ENCODE measurements at regions not wholly inside any gene's neighbourhood (a gene's known extent, or its start where the extent isn't known, plus 50 kb on each side); places are given as distances from the start of the nearest gene placed in this dataset.

DNA sequence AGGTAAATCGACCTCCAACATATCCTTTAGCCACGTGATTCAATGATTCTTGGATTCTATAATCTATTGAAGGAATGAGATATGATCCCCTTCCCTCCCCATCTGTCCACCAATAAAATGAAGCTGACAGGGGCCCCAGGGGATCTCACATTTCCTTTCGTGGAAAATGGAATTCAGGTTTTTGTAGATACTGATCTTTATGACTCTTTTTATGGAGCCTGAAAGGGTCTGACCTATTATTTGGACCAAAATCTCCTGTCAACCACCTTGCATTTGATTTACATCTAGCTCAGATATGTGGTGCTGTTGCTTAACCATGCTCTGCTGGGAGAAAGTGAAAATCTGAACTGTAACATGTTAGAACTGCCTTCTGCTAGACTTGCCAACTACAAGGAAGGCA lies 234.0 kb upstream of the CXCL12 start:
- TF ChIP-seq, protein P1, sequence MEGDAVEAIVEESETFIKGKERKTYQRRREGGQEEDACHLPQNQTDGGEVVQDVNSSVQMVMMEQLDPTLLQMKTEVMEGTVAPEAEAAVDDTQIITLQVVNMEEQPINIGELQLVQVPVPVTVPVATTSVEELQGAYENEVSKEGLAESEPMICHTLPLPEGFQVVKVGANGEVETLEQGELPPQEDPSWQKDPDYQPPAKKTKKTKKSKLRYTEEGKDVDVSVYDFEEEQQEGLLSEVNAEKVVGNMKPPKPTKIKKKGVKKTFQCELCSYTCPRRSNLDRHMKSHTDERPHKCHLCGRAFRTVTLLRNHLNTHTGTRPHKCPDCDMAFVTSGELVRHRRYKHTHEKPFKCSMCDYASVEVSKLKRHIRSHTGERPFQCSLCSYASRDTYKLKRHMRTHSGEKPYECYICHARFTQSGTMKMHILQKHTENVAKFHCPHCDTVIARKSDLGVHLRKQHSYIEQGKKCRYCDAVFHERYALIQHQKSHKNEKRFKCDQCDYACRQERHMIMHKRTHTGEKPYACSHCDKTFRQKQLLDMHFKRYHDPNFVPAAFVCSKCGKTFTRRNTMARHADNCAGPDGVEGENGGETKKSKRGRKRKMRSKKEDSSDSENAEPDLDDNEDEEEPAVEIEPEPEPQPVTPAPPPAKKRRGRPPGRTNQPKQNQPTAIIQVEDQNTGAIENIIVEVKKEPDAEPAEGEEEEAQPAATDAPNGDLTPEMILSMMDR (IDR thresholded peaks at IDR 0.05) = no peak
- H3K4me3 Mint-ChIP-seq = no peak overlapping the region
- no peaks in the 10 kb centered on the region for H3K36me3 ChIP-seq (ENCODE audit: control insufficient read depth, insufficient read depth, low read length)
- no peaks in the 10 kb centered on the region for H3K4me1 Mint-ChIP-seq
- no peaks in the 10 kb centered on the region for H3K9me3 ChIP-seq (ENCODE audit: control insufficient read depth, insufficient read depth, low read length)
- H3K27me3 Mint-ChIP-seq (ENCODE audit: low read depth in 2 of 2) = no peaks in the 10 kb centered on the region
- no peak overlapping the region for H3K4me3 ChIP-seq (ENCODE audit: low read length)
- 67% methylated on average over 1 of the region's 3 CpGs for WGBS (ENCODE audit: insufficient coverage)
- no peak for DNase-seq
- no peak for ATAC-seq
- no peaks in the 10 kb centered on the region for H3K27me3 ChIP-seq (ENCODE audit: control insufficient read depth, insufficient read depth, low read length)
- no peak overlapping the region for H3K27ac Mint-ChIP-seq
- H3K9me3 Mint-ChIP-seq = peaks cover 3 to 6% of the 10 kb centered on the region in 2 donors
- intact Hi-C loops (cut with micrococcal nuclease) = no loop called here
- H3K36me3 Mint-ChIP-seq = no peaks in the 10 kb centered on the region
- H3K27ac ChIP-seq (ENCODE audit: low read length) = no peak overlapping the region
- no peaks in the 10 kb centered on the region for H3K4me1 ChIP-seq (ENCODE audit: control insufficient read depth, insufficient read depth, low read length)

DNA sequence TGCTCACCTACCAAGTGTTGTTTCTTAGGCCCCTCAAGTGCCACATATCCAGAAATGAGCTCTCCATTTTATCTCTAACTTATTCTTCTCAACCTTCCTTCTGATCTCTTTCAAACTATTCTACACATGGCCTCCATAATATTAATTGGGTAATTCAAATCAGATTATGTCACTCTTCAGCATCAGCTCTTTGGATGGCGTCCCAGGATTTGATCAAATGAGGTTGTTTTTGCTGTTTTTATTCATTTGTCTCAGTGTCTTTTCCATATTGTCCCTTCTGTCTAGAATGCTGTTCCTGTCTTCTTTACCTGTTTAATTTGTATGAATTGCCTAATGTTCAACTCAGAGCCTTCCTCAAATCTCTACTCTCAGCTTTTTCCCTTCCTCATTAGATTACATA lies 234.6 kb upstream of the CXCL12 start:
- TF ChIP-seq, protein P1 (IDR thresholded peaks at IDR 0.05) = no peak
- ATAC-seq (no peak), DNase-seq (no peak)
- Mint-ChIP-seq H3K36me3 (no peaks in the 10 kb centered on the region), H3K4me1 (no peaks in the 10 kb centered on the region), H3K27ac (no peak overlapping the region), H3K4me3 (no peak overlapping the region), H3K27me3 (ENCODE audit: low read depth in 2 of 2) (no peaks in the 10 kb centered on the region), H3K9me3 (peaks cover 3 to 6% of the 10 kb centered on the region in 2 donors)
- no peaks in the 10 kb centered on the region for H3K27me3 ChIP-seq (ENCODE audit: control insufficient read depth, insufficient read depth, low read length)
- no peaks in the 10 kb centered on the region for H3K4me1 ChIP-seq (ENCODE audit: control insufficient read depth, insufficient read depth, low read length)
- no peaks in the 10 kb centered on the region for H3K9me3 ChIP-seq (ENCODE audit: control insufficient read depth, insufficient read depth, low read length)
- intact Hi-C loops (cut with micrococcal nuclease) = no loop called here
- 0% methylated on average over 1 of the region's 1 CpG for WGBS (ENCODE audit: insufficient coverage)
- H3K36me3 ChIP-seq (ENCODE audit: control insufficient read depth, insufficient read depth, low read length) = no peaks in the 10 kb centered on the region
- H3K27ac ChIP-seq (ENCODE audit: low read length) = no peak overlapping the region
- H3K4me3 ChIP-seq (ENCODE audit: low read length) = no peak overlapping the region

DNA sequence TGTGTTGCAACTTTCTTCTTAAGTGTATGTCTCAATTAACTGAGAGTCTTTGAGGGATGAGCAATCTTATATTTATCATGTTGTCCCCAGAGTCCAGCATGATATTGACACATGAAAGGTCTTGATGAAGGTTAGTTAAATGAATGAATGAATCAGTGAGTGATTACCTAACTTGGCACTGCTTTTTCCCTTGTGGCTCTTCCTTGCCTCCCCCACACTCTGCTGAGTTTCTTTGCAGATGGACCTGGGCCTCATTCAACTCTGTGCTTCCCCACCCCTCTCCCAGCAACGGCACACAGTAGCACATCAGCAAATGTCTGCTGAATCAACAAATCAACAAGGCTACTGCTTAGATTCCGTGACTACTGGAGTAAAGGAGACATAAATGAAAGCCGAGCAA lies 235.1 kb upstream of the CXCL12 start:
- intact Hi-C loops (cut with micrococcal nuclease) = no loop called here
- no peaks in the 10 kb centered on the region for H3K9me3 ChIP-seq (ENCODE audit: control insufficient read depth, insufficient read depth, low read length)
- no peaks in the 10 kb centered on the region for H3K27me3 Mint-ChIP-seq (ENCODE audit: low read depth in 2 of 2)
- H3K27me3 ChIP-seq (ENCODE audit: control insufficient read depth, insufficient read depth, low read length) = no peaks in the 10 kb centered on the region
- 69% methylated on average over 3 of the region's 3 CpGs for WGBS (ENCODE audit: insufficient coverage)
- TF ChIP-seq, protein P1 (IDR thresholded peaks at IDR 0.05) = no peak
- H3K27ac Mint-ChIP-seq = no peak overlapping the region
- no peak overlapping the region for H3K4me3 ChIP-seq (ENCODE audit: low read length)
- no peak overlapping the region for H3K4me3 Mint-ChIP-seq
- H3K4me1 ChIP-seq (ENCODE audit: control insufficient read depth, insufficient read depth, low read length) = no peaks in the 10 kb centered on the region
- no peaks in the 10 kb centered on the region for H3K36me3 Mint-ChIP-seq
- no peaks in the 10 kb centered on the region for H3K4me1 Mint-ChIP-seq
- no peak for ATAC-seq
- DNase-seq = no peak
- H3K9me3 Mint-ChIP-seq = peaks cover 3 to 6% of the 10 kb centered on the region in 2 donors
- no peak overlapping the region for H3K27ac ChIP-seq (ENCODE audit: low read length)
- H3K36me3 ChIP-seq (ENCODE audit: control insufficient read depth, insufficient read depth, low read length) = no peaks in the 10 kb centered on the region

DNA sequence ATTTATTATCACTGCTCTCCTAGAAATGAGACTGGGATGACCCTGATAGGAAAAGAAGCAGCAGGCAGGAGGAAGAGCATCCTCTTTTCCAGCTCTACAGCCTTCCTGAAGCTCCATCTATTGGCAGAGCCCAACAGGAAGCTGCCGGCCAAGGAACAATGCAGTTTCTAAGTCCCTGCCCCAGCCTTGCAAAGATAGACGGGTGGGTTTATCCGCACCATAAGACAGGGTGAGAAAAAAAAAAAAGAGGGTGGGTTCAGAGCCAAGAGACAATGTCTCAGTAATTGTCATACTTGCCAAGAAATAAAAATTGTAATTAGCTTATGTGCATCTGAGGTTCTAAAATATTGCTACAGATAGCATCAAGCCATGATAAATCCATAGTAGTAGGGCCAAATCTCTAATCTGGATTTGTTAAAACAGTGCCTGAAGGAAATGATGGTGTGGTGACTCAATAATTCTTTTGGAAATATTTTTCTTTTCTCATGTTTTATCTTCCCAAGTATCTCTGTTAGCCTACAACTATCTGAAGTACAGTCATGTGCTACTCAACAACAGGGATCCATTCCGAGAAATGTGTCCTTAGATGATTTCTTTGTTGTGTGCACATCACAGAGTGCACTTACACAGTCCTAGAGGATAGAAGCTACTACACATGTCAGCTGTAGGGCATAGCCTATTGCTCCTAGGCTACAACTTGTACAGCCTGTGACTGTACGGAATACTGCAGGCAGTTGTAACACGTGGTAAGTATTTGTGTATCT lies 242.9 kb upstream of the CXCL12 start:
- Mint-ChIP-seq H3K9me3 (peaks cover 2% of the 10 kb centered on the region in 2 donors), H3K4me3 (no peak overlapping the region), H3K27me3 (ENCODE audit: low read depth in 2 of 2) (peaks cover 0 to 7% of the 10 kb centered on the region in 2 donors), H3K4me1 (no peaks in the 10 kb centered on the region), H3K36me3 (no peaks in the 10 kb centered on the region), H3K27ac (no peak overlapping the region)
- DNase-seq (no peak), ATAC-seq (no peak)
- Histone ChIP-seq H3K4me1 (ENCODE audit: control insufficient read depth, insufficient read depth, low read length) (no peaks in the 10 kb centered on the region), H3K4me3 (ENCODE audit: low read length) (no peak overlapping the region), H3K27ac (ENCODE audit: low read length) (no peak overlapping the region), H3K36me3 (ENCODE audit: control insufficient read depth, insufficient read depth, low read length) (no peaks in the 10 kb centered on the region), H3K9me3 (ENCODE audit: control insufficient read depth, insufficient read depth, low read length) (no peaks in the 10 kb centered on the region), H3K27me3 (ENCODE audit: control insufficient read depth, insufficient read depth, low read length) (no peaks in the 10 kb centered on the region)
- intact Hi-C loops (cut with micrococcal nuclease) = no loop called here
- TF ChIP-seq, protein P1 (IDR thresholded peaks at IDR 0.05) = no peak
- 87% methylated on average over 5 of the region's 6 CpGs for WGBS (ENCODE audit: insufficient coverage)

Measured in natural killer cell (primary cell).